Occipital lobe (tissue), 1 donor: ENCODE measurements at regions not wholly inside any gene's neighbourhood (a gene's known extent, or its start where the extent isn't known, plus 50 kb on each side); places are given as distances from the start of the nearest gene placed in this dataset.

Experiments used
- DNase-seq: peaks from one replicate; lab custom pipeline; 2025; lab: John Stamatoyannopoulos, UW

DNA sequence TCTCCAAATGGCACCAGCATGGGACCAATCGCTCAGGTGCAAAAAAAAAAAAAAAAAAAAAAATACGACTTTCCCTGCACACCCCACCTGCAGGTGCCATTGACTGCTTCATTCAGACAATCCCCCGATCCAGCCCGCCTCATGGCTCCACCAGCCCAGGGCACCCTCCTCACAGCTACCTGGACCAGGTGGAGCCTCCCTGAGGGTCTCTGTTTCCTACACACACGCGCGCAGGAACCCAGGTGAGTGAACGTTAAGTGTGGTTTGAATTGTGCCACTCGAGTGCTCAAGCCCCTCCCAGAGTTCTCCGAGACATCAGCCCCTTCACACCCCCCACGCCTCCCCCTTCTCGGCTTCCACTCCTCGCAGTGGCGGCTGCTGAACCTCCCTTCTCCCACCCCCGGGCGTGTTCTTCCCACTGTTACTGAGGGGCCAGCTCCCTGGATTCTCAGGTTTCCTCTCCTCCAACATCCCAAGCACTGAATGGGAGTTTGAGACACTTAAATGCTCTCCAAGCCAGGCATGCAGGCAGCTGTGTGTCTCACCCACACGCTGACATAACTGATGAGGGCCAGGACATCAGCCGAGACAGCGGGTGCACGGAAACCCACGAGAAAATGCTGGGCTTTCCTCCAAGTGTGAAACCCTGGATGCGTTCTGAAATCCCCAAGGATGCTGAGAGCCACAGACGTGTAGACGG lies 88.8 kb upstream of the SNTG2 start:
- DNase-seq, result no peak

DNA sequence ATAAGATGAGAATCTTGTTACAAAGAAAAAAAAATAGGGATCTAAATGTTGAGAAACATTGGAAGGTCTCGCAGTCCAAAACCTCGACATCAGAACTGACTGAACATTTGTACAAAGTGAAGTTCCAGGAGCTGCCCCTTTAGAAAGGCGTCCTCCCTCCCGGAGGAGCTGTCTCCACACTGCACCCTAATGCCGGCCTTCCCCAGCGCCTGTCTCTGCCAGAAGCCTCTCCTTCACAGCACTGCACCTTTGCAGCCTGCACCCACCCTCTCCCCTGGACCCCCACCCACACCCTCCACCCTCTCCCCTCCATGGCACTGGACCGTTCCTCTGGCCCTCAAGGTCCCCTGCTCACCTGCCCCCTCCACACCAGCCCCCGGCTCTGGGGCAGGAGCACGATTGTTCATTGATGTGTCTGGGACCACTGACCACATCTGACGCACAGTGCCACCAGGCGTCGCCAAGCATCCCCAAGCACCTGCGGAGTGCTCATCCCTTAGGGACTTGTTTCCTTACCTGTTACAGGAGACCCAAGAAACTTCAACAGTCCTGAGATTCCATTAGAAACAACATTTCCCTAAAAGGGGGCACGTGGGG lies 90.3 kb upstream of the SNTG2 start:
- DNase-seq, result no peak

GRCh38 chr2:858646-859045 lies 92.0 kb upstream of the SNTG2 start:
- no peak for DNase-seq

GRCh38 chr2:857937-858336 lies 92.7 kb upstream of the SNTG2 start:
- no peak for DNase-seq

- no peak for DNase-seq
Observed at GRCh38 chr2:857081-857480, 93.6 kb upstream of the SNTG2 start.

GRCh38 chr2:856456-856855 lies 94.2 kb upstream of the SNTG2 start:
- no peak for DNase-seq

DNA sequence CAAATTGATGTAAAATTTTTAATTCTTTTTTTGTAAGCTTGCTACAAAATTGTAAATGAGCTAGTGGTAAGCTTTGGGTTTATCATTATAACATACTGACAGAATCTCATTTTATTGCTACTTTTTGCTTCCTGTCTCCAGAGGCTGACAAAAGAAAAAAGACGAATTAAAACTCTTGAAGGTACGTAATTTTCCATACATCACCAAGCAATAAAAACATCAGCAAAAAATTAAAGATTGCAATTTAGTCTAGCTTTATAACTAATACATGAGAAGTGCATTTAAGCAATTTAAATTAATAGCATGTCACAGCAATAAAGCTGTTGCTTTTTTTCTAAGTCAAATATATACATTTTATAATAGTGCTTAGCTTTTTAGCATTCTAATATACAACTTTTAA lies 94.6 kb upstream of the SNTG2 start:
- DNase-seq, result no peak

GRCh38 chr2:855177-855576 lies 95.5 kb upstream of the SNTG2 start:
- DNase-seq, result no peak

- DNase-seq, result no peak
Observed at GRCh38 chr2:854460-854859, 96.2 kb upstream of the SNTG2 start.

DNA sequence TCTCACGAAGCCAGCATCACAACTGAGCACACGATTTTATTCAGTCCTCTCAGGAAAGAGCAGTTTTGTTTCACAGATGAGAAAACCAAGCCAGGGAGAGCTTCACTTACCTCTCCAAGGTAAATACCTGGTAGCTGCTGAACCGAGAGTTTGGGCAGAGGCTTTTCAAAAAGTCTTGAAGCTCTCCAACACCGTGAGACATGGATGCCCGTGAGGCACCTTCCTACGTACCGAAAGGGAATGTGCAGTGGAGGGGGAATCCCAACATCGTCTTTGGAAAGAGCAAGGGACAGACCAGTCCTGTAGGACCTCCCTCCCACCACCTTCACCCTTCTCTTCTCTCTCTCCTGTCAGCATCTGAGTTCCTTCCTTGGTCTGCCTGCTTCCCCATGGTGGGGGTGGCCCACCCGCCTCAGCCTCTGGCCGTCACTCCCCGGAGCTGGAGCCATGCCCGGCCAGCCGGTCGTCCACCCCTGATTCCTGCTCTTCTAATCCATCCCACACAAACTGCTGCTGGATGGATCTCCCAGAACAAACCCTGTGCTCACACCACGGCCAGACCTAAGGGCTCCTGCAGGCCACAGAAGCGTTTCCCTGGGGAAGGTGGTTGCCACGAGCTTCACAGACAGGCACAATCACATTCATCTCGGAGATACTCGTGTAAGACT lies 97.3 kb upstream of the SNTG2 start:
- no peak for DNase-seq

DNA sequence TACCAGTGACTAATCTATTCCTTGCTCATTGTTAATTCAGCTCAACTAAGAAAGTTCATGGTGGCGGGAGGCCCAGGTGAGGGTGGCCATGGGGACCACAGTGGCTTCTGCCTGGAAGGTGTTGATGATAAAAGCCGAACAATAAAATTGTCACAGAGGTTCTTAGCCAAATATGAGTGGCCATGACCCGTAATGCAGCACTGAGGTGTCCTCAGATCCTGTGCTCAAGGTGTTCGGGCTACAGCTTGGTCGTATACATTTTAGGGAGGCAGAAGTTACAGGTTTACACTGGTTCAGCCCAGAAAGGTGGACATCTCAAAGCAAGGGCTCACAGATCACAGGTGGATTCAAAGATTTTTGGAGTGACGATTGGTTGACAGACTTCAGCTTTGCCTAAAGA lies 98.5 kb upstream of the SNTG2 start:
- DNase-seq, result no peak

DNA sequence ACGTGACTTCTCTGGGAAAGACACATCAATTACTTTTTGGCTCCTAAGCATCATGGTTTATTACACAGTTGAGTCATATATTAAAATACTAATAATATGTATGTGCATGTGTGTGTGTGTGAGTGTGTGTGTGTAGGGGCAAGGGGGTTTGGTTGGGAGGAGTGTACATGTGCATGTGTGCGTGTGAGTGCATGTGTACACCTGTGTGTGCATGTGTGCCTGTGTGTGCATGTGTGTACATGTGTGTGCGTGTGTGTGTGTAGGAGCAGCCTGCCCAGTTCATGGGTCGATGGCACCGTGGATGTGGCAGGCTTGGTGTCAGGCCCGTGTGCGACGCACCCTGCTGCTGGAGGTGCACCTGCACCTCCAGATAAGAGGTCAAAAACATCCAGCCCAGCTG lies 99.0 kb upstream of the SNTG2 start:
- no peak for DNase-seq

- DNase-seq, result no peak
Observed at GRCh38 chr2:851078-851477, 99.6 kb upstream of the SNTG2 start.

DNA sequence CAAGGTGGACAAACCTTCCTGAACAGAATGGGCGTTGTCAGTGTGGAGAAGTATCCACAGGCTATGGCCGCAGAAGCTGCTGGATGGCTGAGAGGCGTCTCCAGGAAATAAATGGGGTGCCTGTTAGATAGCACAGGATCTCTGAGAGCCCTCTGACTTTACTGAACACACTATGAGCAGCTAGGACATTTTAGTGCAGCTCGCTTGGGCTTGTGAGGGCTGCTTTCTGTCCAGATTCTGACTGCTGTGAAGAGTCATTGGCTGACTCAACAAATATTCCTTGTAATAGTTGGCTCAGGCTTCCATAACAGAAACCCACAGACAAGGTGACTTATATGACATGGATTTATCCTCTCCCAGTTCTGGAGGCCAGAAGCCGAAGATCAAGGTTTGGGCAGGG lies 100.2 kb upstream of the SNTG2 start:
- DNase-seq, result no peak

DNA sequence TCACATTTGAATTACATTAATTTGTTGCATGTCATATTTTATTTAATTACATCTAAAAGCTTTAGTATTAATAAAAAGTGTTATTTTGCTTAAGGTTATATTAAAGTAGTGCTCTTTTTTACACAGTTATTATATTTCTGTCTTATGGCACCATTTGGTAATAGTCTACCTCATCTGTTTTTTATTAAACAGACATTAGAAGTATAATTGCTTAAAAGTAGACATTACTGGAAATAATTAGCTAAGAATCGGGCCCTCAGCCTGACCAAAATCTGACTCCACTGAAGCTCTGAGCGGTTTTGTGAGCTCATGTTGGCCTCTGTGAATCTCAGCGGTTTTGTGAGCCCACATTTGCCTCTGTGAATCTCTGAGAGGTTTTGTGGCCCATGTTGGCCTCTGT lies 102.5 kb upstream of the SNTG2 start:
- DNase-seq, result no peak

- no peak for DNase-seq
Observed at GRCh38 chr2:847669-848068, 103.0 kb upstream of the SNTG2 start.

DNA sequence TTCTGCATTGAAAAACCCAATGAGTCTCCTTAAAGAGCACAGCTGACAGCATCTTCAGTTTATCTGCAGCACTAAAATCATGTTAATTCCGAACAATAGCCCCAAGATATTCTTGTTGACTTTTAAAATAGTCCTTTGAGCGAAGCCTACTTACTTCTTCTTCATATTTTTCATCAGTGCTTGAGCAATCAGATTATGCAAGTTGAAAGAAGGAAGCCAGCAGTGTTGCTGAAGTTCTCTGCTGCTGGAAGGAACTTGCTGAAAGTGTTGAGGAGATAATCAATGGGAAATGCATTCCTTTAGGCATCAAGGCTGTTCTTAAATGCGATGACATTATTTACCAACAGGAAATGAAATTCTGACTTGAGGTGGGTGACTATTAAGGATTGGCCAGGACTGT lies 105.9 kb upstream of the SNTG2 start:
- no peak for DNase-seq

GRCh38 chr2:842151-842803 lies 108.4 kb upstream of the SNTG2 start:
- no peak for DNase-seq

- DNase-seq, result no peak
Observed at GRCh38 chr2:841036-841435, 109.6 kb upstream of the SNTG2 start.

DNA sequence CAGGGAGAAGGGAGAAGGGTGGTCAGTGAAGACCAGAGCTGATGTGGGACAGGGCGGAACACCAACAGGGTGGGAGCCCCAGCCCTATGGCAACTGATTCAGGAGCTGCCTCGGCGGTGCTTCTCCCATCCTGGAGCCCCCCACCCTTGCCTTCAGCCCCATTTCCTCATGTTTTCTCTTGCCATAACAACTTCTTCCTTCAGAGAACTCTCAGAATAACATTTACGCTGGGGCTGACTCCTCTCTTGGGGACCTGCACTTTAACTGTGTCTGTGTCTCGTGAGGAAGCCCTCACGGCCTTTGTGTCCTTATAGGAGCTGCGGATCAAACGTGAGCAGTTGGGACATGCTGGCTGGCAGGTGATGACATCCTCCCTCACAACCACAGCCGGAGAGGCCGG lies 116.4 kb upstream of the SNTG2 start:
- no peak for DNase-seq

GRCh38 chr2:833180-833579 lies 117.5 kb upstream of the SNTG2 start:
- DNase-seq, result no peak

GRCh38 chr2:832635-833034 lies 118.0 kb upstream of the SNTG2 start:
- DNase-seq, result no peak

DNA sequence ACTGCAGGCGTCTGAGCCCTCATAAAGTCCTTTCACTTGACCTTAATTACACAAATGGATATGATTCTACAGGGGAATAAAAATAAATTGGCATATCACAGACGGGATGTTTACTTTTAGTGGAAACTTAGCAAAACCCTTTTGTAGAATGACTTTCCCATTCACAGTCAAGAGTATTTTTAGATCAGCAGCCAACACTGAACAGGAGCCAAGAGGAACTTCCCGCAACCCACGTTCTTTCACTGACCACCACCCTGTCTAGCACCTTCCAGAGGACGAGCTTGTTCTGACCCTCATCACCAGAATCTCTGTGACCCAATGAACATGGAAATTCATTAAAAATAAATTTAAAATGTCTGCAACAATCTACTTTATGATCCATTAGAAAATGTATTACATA lies 119.0 kb upstream of the SNTG2 start:
- DNase-seq, result no peak
